Renal cortical epithelial cell (primary cell): ENCODE measurements at regions not wholly inside any gene's neighbourhood (a gene's known extent, or its start where the extent isn't known, plus 50 kb on each side); places are given as distances from the start of the nearest gene placed in this dataset.
"Not testable (repeated sequence)": the region's sequence is repeated elsewhere in the genome, so short reads cannot be mapped to it uniquely, and the experiment has no call there.

Source experiments
- DNase-seq: peaks from one replicate; pipeline ENCODE4 v3.0.0-alpha.2; 2011; ENCODE audit warnings: low read depth

DNA sequence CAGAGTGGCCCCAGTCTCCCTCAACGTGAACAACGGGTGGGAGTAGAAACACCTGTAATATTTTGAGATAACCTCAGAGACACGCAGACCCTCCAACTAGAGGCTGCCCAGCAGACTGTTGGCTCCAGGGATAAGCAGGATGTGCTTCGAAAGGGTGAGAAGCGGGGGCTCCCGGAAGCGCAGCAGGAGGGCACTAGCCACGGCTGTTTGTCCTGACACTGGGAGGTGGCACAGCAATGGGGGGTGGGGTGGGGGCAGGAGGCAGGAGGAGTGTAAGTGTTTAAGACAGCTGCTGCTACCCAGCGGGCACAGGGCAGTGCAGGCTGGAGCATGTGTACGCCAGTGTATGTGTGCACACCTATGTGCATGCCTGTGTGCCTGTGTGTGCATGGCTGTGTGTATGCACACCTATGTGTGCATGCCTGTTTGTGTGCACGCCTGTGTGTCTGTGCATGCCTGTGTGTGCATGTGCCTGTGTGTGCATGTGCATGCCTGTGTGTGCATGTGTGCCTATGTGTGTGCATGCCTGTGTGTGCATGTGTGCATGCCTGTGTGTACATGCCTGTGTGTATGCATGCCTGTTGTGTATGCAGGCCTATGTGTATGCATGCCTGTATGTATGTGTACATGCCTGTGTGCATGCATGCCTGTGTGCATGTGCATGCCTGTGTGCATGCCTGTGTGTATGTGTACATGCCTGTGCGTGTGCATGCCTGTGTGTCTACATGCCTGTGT lies 154.7 kb downstream of the SHANK2 start:
- DNase-seq, result no peak

DNA sequence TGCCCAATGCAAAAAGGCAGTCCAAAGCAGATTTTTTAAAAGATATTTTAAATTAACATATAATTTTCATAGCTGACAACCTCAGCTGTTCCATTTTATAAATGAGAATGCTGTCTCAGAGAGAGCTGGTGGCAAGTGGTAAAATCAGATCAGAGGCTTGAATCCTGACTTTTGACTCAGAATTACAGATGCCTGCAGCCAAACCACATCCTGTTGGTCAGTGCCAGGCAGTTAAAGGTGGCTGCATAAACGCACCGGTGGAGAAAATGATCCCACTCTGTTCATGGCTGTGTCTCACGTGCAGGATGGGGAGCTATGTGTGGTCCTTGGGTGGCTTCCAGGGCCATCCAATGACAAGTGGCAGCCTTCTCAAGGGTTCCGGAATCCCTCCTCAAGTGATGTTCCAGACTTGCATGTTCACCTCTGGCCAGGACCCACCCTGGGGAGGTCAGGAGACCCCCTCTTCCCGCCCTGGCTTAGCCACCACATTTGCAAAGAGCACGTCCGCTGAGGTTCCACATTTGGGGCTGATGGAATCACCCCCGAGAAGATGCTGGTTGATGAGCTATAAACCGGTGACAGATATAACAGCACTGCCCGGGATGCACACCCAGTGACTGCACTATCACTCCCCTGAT lies 155.5 kb downstream of the SHANK2 start:
- DNase-seq, result peak; percentile 62

DNA sequence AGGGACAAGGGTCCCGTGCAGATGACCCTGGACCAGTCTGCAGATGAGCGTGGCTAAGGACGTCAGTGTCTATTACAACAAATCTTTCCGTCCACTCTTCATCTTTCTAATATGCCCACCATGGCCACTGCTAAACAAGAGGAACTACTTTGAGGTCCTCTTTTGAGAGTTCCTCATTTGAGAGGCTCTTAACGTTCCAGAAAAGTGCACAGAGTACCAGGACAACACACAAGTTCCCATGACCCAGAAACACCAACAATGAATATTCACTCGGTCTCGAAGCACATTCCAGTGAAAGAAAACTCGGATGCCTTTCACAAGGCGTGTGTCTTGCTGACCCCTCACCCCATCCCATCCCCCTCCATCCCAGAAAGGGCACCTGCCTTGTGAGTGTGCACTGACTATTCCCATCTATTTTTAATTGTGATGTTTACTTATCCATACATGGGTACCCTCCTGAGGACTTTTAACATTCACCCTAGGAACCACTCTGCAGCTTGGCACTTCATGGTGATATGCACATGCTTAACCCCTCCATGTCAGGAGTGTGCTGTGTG lies 157.0 kb downstream of the SHANK2 start:
- no peak for DNase-seq

DNA sequence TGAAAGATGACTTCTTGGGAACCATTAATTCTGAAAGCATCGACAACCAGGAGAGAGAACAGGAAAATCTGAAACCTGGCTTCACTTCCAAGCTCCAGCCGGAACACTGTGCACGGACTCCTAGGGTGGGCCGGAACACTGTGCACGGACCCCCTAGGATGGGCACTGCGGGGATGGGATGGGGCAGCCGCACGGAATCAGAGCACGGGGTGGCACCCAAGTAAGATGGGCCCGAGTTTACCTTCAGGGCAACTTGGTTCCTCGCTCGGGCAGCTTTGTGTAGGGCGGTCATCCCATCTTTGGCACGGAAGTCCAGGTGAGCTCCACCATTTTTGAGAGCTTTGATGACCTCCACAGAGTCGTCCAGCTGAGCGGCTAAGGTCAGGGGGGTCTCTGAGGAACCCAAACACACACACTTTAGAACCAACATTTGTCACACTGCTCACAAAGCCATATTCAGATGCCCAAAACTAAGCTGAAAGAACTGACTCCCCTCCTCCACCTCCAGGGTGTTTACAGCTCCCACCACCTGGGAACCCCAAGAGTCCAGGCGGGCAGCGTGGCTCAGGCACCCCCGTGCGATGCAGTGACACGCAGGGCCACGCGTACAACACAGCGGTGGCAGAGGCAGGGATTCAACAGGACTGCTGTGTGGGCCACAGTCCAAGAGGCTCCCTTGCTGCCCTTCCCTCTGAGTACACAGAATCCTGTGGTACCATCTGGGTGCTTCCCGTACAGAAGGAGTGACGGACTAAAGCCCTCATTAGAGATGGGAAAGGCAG lies 157.9 kb downstream of the SHANK2 start:
- DNase-seq, result no peak

DNA sequence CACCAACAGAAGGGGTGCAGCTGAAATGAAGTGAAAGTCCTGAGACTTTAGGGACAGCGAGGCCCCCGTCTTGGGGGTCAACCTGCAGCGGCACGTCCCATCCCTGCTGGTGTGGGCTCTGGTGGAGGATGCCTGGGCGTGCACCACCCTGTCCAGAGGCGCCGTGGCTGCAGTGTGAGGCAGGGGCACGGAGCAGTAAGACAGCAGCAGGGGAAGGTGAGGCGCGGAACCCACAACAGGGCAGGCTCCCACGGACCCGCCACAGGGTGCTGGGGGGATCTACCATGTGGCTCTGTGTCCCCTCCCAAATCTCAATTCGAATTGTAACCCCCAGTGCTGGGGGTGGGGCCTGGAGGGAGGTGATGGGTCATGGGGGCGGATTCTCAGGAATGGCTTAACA lies 158.6 kb downstream of the SHANK2 start:
- no peak for DNase-seq

DNA sequence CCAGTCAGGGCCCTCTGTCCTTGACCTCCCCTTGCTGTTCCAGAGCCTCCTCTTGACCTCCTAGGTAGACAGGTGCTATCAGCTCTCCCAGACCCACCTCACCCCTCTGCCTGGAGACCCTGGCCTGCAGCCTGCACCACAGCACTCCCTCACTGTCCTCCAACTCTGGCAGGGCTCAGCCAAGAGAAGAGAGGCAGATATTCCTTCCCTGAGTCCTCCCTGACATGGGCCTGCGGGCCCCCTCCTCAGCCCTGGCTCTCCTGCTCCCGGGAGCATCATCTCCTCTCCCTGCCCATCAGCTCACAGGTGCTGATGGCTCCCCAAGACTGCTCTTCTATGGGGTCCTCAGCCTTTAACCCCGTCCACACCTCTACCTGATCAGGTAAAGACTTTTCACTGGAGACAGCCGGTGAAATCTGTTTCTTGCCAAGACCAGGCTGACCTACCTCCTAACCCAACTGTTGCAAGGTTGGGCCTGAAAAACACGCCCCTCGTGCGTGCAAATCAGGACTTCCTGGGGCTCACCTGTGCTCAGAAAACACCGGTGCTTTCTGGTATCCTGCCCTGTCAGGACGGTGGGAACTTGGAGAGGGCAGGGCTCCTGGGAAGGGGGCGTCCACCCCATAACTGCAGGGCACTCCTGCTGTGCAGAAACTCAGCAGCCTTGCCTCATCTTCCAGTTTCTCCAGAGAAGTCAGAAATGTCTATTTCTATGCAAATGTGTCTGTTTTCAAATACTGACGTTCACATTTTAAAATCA lies 160.7 kb downstream of the SHANK2 start:
- DNase-seq, result no peak

DNA sequence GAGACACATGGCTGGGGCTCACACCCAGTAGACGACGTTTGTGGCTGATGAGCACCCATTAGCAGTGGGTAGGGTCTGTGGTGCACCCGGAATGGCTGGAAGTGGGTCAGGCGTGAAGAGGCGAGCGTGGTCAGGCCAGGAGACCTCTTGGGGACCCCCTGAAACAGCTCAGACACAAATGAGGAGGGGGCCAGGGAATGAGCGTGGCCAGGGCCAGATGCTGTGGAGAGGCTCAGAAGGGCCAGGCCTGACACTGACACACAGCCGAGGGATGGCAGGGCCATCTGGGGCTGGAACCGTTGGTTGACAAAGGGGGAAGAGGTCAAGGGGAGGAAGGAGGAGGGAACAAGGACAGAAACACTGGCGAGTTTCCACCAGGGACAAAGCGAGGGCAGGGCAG lies 162.8 kb downstream of the SHANK2 start:
- no peak for DNase-seq

DNA sequence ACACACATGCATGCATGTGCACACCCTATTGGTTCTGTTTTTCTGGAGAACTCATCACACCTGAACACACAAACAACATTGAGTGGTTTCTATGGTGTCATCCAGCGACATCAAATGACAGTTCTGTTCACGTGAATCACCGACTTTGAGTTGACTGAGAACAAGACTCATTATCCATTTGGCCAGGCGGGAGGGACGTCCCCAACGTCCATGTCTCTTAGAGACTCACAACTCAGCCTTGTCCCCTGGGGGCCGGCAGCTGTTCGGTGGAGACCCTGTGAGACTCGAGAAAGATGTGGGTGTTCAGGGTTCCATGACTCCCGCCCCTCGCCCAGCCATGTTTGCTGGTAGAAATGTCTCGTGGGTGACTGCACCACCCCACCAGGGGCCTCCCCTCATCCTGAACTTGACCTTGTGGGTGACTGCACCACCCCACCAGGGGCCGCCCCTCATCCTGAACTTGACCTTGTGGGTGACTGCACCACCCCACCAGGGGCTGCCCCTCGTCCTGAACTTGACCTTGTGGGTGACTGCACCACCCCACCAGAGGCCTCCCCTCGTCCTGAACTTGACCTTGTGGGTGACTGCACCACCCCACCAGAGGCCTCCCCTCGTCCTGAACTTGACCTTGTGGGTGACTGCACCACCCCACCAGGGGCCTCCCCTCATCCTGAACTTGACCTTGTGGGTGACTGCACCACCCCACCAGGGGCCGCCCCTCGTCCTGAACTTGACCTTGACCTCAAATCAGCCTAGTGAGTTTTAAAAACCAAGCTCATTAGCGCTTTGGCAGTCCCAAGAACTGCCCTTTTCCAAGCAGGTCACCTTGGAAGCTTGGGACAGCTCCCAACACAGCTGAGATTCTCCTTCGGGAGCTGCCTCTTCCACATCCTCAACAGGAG lies 163.8 kb downstream of the SHANK2 start:
- DNase-seq, result not testable (repeated sequence)

DNA sequence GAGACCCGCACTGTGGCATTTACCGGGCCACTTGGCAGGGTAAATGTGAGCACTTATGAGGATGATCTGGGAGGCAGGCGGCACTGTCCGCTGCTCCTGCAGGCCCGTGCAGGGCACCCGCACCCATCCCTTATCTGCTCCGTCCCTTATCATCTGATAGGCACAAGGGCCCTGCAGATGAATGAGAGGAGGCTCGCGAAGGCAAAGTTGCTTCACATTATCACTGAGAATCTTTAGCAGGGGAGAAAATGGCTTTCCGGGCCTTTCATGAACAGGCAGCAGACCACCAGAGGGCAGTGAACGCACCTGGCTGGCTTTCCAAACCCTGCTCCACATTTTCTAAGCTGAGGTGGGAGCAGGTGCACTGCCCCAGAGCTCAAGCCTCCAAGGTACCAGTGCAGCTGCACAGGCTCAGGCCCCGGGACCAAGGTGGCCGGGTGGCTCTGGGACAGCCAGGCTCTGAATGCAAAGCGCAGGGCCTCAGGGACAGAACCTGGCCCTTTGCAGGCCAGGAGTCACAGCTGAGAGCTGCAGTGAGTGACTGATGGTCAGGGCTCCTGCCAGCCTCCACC lies 165.6 kb downstream of the SHANK2 start:
- DNase-seq, result peak; percentile 23

DNA sequence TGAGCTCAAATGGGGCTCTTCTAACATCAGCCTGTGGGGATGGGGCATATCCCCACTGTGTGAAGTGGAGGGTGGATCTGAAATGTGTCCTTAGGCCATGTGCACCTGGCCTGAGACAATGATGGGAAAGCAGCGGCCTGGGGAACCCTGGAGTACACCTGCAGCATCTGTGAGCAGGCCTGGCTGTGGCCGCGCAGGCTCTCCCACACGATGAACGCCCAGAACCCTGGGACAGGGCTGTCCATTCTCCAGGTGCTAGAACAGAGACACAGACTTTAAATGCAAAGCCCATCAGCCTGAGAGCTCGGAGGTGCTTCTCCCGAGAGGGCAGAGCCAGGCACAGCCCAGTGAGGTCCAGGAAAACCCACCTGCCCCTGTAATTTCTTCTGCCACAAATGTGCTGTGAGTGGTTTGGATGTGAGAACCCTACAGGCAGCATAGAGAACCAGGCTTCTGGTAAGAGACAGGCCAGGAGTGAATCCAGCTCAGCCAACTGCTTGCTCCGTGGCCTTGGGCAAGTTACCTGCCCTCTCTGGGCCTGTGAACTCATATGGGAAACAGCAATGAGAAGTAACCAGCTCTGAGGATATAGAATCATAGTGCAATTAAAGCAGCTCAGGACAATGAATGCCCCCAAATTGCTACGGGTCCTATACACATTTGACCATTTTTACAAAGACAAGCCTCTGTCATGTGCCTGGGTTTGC lies 167.9 kb downstream of the SHANK2 start:
- no peak for DNase-seq

DNA sequence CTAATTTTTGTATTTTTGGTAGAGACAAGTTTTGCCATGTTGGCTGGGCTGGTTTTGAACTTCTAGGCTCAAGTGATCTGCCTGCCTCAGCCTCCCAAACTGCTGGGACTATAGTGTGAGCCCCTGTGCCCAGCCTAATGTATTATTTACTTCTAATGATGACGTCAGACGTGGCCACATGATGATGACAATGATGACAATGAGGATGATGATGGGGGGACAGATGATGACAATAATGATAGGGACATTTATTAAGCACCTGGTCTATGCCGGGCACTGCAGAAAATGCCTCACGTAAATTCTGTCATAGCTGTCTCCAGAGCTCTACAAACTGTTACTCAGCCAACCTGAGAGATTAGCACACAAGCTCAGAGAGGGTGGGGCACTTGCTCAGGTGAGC lies 169.3 kb downstream of the SHANK2 start:
- DNase-seq, result no peak

DNA sequence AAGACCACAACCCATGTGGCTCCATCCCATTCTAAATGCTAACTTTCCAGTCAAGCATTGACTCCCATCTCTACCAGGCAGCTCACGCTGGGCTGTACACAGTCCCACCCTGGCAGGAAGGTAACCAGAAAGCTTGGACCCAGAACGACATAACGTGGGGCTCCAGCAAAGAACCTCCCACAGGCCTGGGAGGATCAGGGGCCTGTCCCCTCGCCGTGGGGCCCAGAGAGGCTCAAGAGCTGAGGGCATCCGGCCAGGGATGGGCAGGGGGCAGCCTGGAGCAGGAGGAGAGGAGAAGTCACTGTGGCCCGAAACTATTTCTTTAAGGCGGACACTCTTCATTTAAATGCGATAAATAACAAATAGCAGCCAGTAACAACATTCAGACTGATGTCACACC lies 169.9 kb downstream of the SHANK2 start:
- DNase-seq, result no peak

DNA sequence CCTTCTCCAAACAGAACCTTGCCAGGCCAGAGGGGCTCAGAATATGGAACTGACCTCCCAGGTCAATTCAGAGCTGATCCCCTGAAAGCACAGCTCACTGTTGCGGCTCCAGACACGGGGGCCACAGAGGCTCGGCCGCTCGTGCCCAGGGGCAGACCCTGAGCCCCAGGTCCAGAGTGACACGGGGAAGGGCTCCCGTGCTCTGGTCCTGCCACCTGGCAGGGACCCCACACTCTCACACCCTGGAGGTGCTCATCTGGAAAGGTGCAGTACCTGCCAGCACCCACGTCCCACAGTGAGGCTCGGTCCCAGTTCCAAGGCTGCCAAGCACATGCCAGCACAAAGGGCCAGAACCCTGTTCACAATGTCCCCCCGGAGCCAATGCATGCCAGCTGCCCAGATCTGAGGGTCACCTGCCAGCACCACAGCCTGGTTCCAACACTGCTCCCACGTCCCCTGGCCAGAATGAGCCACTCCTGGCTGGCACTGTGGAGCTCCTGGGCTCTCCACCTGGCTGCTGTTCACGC lies 170.6 kb downstream of the SHANK2 start:
- DNase-seq, result no peak

DNA sequence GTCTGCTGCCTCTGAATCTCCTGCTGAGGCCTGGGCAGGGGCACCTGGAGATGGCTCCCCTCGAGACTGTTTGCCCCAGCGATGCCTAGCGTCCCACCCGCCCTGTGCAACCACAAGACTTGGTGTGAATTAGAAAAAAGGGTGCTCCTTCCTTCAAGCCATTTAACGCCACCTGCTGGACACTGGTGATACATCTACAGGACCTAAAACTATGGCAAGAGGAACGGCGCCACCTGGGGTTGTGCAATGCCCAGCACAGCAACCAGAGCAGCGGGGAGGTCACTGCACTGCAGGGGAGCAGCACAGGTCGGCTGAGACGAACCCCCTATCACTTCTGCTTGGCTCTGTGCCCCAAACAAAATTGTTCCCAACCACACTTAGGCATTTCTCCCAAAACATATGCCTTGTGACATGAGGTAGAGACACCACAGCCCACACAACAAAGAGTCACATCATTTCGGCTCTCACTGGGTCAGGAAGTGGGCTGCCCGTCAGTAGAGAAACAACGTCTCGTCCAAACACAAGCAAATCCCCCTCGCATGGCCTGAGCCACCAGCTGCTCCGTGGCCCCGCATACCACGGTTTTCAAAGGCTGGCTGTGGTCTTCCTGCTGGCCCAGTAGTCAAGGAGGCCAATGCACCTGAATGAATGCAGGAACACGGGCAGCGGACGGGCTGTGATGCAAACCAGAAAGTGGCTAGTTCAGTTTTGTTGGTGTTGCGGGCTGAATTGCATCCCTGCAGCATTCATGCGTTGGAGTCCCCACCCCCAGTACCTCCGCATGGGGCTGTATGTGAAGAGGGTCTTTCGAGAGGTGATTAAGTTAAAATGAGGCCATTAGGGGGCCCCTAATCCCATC lies 171.9 kb downstream of the SHANK2 start:
- DNase-seq, result peak; percentile 70

DNA sequence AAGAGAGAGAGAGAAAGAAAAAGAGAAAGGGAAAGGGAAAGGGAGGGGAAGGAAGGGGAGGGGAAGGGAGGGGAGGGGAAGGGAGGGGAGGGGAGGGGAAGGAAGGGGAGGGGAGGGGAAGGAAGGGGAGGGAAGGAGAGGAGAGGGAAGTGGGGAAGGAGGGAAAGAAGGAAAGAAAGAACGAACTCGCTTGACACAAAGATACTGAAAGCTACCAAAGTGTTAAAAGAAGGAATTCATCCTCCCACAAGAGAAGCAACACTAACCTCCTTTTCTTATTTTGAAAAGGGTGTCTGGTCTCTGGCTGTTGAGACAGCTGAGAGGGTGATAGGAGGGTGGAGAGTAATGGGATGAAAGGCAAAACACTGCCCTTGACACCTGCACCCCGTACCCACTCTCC lies 172.6 kb downstream of the SHANK2 start:
- DNase-seq, result no peak

DNA sequence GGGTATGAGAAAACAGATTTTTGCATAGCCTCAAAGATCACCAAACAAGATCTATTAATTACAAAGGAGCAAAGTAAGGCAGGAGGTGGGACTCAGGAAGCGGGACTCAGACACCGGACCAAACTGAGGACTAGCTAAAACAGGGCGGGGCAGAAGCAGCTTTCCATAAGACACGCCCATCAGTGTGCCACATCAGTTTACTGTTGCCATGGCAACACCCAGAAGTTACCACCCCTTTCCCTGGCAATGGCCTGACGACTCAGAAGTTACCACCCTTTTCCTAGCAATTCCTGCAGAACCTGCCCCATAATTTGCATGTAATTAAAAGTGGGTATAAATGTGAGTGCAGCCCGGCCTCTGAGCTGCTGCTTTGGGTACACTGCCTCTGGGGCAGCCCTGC lies 173.9 kb downstream of the SHANK2 start:
- DNase-seq, result peak; percentile 8

DNA sequence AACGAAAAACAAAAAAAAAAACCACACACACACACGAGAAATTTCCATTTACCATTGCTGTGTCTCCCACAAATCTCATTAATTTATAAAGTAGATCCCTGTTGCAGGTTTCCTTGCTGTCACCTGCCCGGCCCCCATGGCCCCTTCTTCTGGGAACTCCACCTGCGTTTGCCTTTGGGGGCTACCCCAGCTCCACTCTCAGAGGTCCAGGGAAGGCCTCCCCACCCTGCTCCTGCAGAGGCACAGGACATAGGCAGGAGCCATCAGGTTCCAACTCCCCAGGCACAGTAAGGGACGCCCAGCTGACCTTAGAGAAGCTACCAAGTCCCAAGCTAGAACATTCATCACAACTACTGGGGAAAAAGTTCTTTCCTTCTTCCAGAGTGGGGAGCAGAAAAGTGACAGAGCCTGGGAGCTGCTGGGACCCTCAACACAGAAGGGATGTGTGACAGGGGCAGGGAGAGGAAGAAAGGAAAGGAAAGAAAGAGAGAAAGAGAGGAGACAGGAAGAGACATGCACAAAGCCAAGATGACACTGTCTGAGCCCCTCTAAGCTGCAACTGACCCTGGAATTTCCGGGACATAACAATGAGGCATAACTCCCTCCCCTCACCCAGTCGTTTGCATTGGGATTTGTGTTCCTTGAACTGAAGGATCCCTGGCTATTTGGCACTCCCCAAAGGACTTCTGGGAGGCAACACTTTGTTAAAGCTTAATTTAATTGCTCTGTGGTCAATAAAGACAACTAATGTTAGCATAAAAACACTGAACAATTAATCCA lies 175.7 kb downstream of the SHANK2 start:
- no peak for DNase-seq
